Gastroesophageal sphincter (tissue), 3 donors: ENCODE measurements at regions not wholly inside any gene's neighbourhood (a gene's known extent, or its start where the extent isn't known, plus 50 kb on each side); places are given as distances from the start of the nearest gene placed in this dataset.

Experiments
- EP300 ChIP-seq: sonication (generic); formaldehyde crosslinking; IDR thresholded peaks from one replicate; pipeline ENCODE4 v1.6.1; 2017; ENCODE audit warnings: antibody characterized with exemption, mild to moderate bottlenecking
- POLR2A ChIP-seq, 2 donors: fragments of 450-650 bp; IDR thresholded peaks; one replicate each; pipeline ENCODE4 v1.6.1; 2017; ENCODE audit warnings: antibody characterized with exemption in 2 of 2, mild to moderate bottlenecking in 2 of 2, moderate library complexity in 1 of 2
- POLR2AphosphoS5 ChIP-seq: sonication (generic); formaldehyde crosslinking; IDR thresholded peaks from one replicate; pipeline ENCODE4 v1.6.1; 2017; ENCODE audit warnings: antibody characterized with exemption
- TF ChIP-seq, protein P1 (sequence below), 4 experiments: fragments of 200-600 bp in 2 of 4; fragments of 450-650 bp in 2 of 4; sonication (generic) in 1 of 4; IDR thresholded peaks; one replicate each; pipeline ENCODE4 v1.5.1; 2017 to 2019; ENCODE audit warnings: antibody characterized with exemption in 4 of 4, mild to moderate bottlenecking in 2 of 4, moderate library complexity in 2 of 4

DNA sequence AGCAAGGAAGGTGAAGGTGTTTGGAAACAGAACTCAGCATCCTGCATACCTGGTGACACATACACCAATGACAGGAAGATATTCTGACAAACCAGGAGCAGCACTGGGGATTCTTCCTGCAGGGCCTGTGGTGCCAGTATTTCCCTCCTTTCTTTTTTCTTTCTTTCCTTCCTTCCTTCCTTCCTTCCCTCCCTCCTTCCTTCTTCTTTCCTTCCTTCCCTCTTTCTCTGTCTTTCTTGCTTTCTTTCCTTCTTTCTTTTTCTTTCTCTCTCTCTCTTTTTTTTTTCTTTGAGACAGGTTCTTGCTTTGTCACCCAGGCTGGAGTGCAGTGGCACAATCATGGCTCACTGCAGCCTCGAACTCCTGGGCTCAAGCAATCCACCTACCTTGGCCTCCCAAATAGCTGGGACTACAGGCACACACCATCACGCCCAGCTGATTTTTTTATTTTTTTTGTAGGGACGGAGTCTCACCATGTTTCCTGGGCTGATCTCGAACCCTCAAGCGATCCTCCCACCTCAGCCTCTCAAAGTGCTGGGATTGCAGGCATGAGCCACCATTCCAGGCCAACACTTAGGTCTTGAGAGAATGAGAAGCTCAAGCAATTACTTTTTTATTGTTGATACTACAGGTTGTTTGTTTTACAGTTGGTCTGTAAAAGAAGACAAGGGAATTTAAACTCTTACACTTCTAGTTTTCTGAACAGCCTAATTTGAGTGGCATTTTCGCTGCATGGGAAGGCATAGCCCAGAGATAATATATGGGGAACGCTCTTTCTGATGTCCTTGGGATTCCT is 54.7 kb upstream of the GATA6 start:
- TF ChIP-seq EP300 (no peak), POLR2A (IDR thresholded peaks at IDR 0.05) (no peak), POLR2AphosphoS5 (no peak)
- TF ChIP-seq, protein P1, sequence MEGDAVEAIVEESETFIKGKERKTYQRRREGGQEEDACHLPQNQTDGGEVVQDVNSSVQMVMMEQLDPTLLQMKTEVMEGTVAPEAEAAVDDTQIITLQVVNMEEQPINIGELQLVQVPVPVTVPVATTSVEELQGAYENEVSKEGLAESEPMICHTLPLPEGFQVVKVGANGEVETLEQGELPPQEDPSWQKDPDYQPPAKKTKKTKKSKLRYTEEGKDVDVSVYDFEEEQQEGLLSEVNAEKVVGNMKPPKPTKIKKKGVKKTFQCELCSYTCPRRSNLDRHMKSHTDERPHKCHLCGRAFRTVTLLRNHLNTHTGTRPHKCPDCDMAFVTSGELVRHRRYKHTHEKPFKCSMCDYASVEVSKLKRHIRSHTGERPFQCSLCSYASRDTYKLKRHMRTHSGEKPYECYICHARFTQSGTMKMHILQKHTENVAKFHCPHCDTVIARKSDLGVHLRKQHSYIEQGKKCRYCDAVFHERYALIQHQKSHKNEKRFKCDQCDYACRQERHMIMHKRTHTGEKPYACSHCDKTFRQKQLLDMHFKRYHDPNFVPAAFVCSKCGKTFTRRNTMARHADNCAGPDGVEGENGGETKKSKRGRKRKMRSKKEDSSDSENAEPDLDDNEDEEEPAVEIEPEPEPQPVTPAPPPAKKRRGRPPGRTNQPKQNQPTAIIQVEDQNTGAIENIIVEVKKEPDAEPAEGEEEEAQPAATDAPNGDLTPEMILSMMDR (IDR thresholded peaks at IDR 0.05): no peak
